ENCODE measurements at regions not wholly inside any gene's neighbourhood (a gene's known extent, or its start where the extent isn't known, plus 50 kb on each side); places are given as distances from the start of the nearest gene placed in this dataset.
"Not testable (repeated sequence)": the region's sequence is repeated elsewhere in the genome, so short reads cannot be mapped to it uniquely, and the experiment has no call there.

GRCh38 chrX:96446524-96446923 is 238.1 kb upstream of the DIAPH2 start:
- Histone ChIP-seq H3K9me3 (replicated peaks) (no peaks in the 10 kb centered on the region), H3K27me3 (no peaks in the 10 kb centered on the region), H3K27ac (no peak overlapping the region), H3K4me3 (no peak overlapping the region), H3K4me1 (no peaks in the 10 kb centered on the region), H3K36me3 (no peaks in the 10 kb centered on the region)
- DNase-seq = no peak

GRCh38 chrX:96447161-96447560 is 237.5 kb upstream of the DIAPH2 start:
- Histone ChIP-seq H3K27me3 (no peaks in the 10 kb centered on the region), H3K4me3 (no peak overlapping the region), H3K9me3 (replicated peaks) (no peaks in the 10 kb centered on the region), H3K27ac (no peak overlapping the region), H3K4me1 (no peaks in the 10 kb centered on the region), H3K36me3 (no peaks in the 10 kb centered on the region)
- peak; percentile 1 to 2 for DNase-seq

GRCh38 chrX:96449191-96449590 is 235.5 kb upstream of the DIAPH2 start:
- Histone ChIP-seq H3K9me3 (replicated peaks) (no peaks in the 10 kb centered on the region), H3K4me3 (no peak overlapping the region), H3K27me3 (no peaks in the 10 kb centered on the region), H3K27ac (no peak overlapping the region), H3K4me1 (no peaks in the 10 kb centered on the region), H3K36me3 (no peaks in the 10 kb centered on the region)
- no peak for DNase-seq

GRCh38 chrX:96449896-96450295 is 234.7 kb upstream of the DIAPH2 start:
- no peak for DNase-seq
- H3K27me3 ChIP-seq = no peaks in the 10 kb centered on the region
- H3K36me3 ChIP-seq = no peaks in the 10 kb centered on the region
- H3K27ac ChIP-seq = no peak overlapping the region
- no peaks in the 10 kb centered on the region for H3K9me3 ChIP-seq (replicated peaks)
- H3K4me3 ChIP-seq = no peak overlapping the region
- H3K4me1 ChIP-seq = no peaks in the 10 kb centered on the region

- Histone ChIP-seq H3K36me3 (no peaks in the 10 kb centered on the region), H3K27me3 (no peaks in the 10 kb centered on the region), H3K4me1 (no peaks in the 10 kb centered on the region), H3K27ac (no peak overlapping the region), H3K9me3 (replicated peaks) (no peaks in the 10 kb centered on the region), H3K4me3 (no peak overlapping the region)
- DNase-seq = no peak
These were observed 231.5 kb upstream of the DIAPH2 start for GRCh38 chrX:96453139-96453538.

GRCh38 chrX:96455078-96455477 is 229.6 kb upstream of the DIAPH2 start:
- Histone ChIP-seq H3K4me3 (no peak overlapping the region), H3K36me3 (no peaks in the 10 kb centered on the region), H3K4me1 (no peaks in the 10 kb centered on the region), H3K27me3 (no peaks in the 10 kb centered on the region), H3K27ac (no peak overlapping the region), H3K9me3 (replicated peaks) (no peaks in the 10 kb centered on the region)
- peak in 1 of 2 experiments; percentile 5 for DNase-seq

- H3K9me3 ChIP-seq (replicated peaks) = no peaks in the 10 kb centered on the region
- H3K27me3 ChIP-seq = no peaks in the 10 kb centered on the region
- DNase-seq = no peak
- H3K4me1 ChIP-seq = no peaks in the 10 kb centered on the region
- H3K36me3 ChIP-seq = no peaks in the 10 kb centered on the region
- no peak overlapping the region for H3K4me3 ChIP-seq
- H3K27ac ChIP-seq = no peak overlapping the region
These were observed 219.6 kb upstream of the DIAPH2 start for GRCh38 chrX:96464880-96465558.

GRCh38 chrX:96474029-96474740 is 210.5 kb upstream of the DIAPH2 start:
- Histone ChIP-seq H3K36me3 (no peaks in the 10 kb centered on the region), H3K9me3 (replicated peaks) (no peaks in the 10 kb centered on the region), H3K27me3 (no peaks in the 10 kb centered on the region), H3K27ac (no peak overlapping the region), H3K4me3 (no peak overlapping the region), H3K4me1 (no peaks in the 10 kb centered on the region)
- no peak for DNase-seq

GRCh38 chrX:96474741-96475125 is 209.9 kb upstream of the DIAPH2 start:
- Histone ChIP-seq H3K27me3 (no peaks in the 10 kb centered on the region), H3K27ac (no peak overlapping the region), H3K4me3 (no peak overlapping the region), H3K36me3 (no peaks in the 10 kb centered on the region), H3K4me1 (no peaks in the 10 kb centered on the region), H3K9me3 (replicated peaks) (no peaks in the 10 kb centered on the region)
- no peak for DNase-seq

GRCh38 chrX:96480081-96480480 is 204.6 kb upstream of the DIAPH2 start:
- no peak overlapping the region for H3K4me3 ChIP-seq
- H3K9me3 ChIP-seq (replicated peaks) = no peaks in the 10 kb centered on the region
- no peaks in the 10 kb centered on the region for H3K27me3 ChIP-seq
- no peaks in the 10 kb centered on the region for H3K4me1 ChIP-seq
- H3K27ac ChIP-seq = no peak overlapping the region
- no peaks in the 10 kb centered on the region for H3K36me3 ChIP-seq
- no peak for DNase-seq

GRCh38 chrX:96481831-96482230 is 202.8 kb upstream of the DIAPH2 start:
- Histone ChIP-seq H3K36me3 (no peaks in the 10 kb centered on the region), H3K4me3 (no peak overlapping the region)

GRCh38 chrX:96483647-96484160 is 200.9 kb upstream of the DIAPH2 start:
- Histone ChIP-seq H3K27ac (no peak overlapping the region), H3K27me3 (no peaks in the 10 kb centered on the region), H3K4me3 (no peak overlapping the region), H3K36me3 (no peaks in the 10 kb centered on the region), H3K9me3 (replicated peaks) (no peaks in the 10 kb centered on the region), H3K4me1 (no peaks in the 10 kb centered on the region)
- DNase-seq = no peak

More at GRCh38 chrX:96481831-96482230, 202.8 kb upstream of the DIAPH2 start:
- no peaks in the 10 kb centered on the region for H3K27me3 ChIP-seq
- no peak overlapping the region for H3K27ac ChIP-seq
- no peak for DNase-seq
- H3K9me3 ChIP-seq (replicated peaks) = no peaks in the 10 kb centered on the region
- H3K4me1 ChIP-seq = no peaks in the 10 kb centered on the region

GRCh38 chrX:96486687-96487086 is 198.0 kb upstream of the DIAPH2 start:
- not testable (repeated sequence) for H3K4me1 ChIP-seq; H3K27ac ChIP-seq; H3K4me3 ChIP-seq; DNase-seq; H3K27me3 ChIP-seq; H3K9me3 ChIP-seq (replicated peaks); H3K36me3 ChIP-seq

GRCh38 chrX:96502507-96502906 is 182.1 kb upstream of the DIAPH2 start:
- Histone ChIP-seq H3K27me3 (no peaks in the 10 kb centered on the region), H3K27ac (no peak overlapping the region), H3K36me3 (no peaks in the 10 kb centered on the region), H3K9me3 (replicated peaks) (no peaks in the 10 kb centered on the region), H3K4me1 (no peaks in the 10 kb centered on the region), H3K4me3 (no peak overlapping the region)
- DNase-seq = no peak

GRCh38 chrX:96529386-96529785 is 155.3 kb upstream of the DIAPH2 start:
- H3K4me1 ChIP-seq; H3K4me3 ChIP-seq; H3K36me3 ChIP-seq; H3K9me3 ChIP-seq (replicated peaks); DNase-seq; H3K27me3 ChIP-seq; H3K27ac ChIP-seq: not testable (repeated sequence)
